Smooth muscle cell of the brain vasculature (primary cell): ENCODE measurements at regions not wholly inside any gene's neighbourhood (a gene's known extent, or its start where the extent isn't known, plus 50 kb on each side); places are given as distances from the start of the nearest gene placed in this dataset.

Source experiments
- DNase-seq: peaks from one replicate; pipeline ENCODE4 v3.0.0-alpha.2; 2012; ENCODE audit warnings: low read depth, low spot score

DNA sequence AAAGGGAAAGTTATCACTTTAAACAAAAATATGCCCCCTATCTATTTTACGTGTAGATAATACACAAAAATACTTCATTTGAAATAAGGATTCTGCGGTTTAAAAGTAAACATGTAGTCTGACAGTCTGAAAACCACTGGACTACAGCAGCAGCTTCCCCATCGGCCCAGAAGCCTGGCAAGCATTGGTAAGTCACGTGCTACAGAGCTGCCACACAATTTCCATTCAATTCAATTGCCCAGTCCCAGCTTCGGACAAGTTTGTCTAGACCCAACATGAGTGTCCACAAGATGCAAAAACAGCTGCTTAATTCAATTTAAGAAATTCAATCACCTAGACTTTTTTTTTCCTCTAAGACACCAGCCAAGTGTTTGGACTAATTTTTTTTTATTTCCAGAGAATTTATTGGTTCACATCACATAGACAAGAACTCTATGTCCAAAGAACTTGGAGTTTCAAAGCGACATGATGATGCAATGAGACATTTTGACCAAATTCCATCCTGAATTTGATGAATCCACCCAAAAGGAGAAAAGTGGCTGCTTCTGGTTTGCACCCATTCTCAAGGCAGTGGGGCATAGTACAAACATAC is 458.9 kb downstream of the COG6 start:
- DNase-seq: no peak

GRCh38 chr13:40115426-40115825 is 460.0 kb downstream of the COG6 start:
- no peak for DNase-seq

DNA sequence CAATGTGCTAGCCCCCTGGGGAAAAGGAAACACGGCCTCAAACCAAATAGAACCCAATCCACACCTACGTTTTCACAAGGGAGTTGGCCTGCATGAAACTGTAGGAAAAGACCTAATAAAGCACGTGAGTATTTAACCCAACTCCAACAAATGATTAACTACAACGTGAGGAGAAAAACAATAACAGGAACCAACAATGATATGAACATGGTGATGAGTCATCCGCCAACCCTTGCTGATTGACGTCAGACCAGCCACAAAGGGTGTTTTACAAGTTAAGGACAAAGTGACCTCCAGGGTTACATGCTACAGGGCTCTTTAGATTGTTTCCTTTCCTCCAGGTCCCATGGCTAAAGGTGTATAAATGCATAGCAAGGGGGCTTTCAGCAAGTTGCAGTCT is 460.5 kb downstream of the COG6 start:
- DNase-seq: peak; percentile 76

GRCh38 chr13:40118337-40118736 is 462.9 kb downstream of the COG6 start:
- DNase-seq: no peak

DNA sequence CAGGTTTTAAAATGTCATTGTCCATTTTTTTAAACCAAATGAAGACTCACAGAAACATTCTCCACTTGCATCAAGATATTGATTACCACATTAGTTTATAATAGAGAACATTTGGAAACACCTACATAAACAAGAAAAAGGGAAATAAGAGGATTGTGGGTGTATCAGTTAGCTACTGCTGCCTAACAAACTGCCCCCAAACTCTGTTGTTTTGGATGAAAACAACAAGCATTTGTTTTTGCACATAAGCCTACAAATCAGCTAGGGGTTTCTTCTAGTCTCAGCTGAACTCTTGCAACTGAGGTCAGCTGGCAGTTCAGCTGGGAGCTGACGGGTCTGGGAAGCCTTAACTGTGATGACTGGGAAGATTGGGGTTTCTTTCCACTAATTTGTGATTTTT is 464.4 kb downstream of the COG6 start:
- no peak for DNase-seq

DNA sequence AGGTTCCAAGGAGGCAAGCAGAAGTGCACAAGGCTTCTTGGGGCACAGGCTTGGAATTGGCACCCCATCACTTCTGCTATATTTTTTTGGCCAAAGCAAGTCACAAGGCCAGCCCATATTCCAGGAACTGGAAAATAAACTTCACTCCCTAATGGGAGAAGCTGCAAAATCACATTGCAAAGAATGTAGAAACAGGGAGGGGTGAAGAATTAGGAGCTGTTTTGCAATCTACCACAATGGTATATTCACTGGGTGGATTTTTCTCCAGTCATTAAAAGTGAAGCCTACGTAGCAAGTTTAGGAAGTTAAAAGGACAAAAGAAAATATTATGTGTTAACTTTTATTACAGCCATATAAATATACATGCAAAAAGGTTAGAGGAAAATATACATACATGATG is 464.8 kb downstream of the COG6 start:
- DNase-seq: no peak

- DNase-seq: no peak
Observed at GRCh38 chr13:40120781-40121180, 465.3 kb downstream of the COG6 start.

- no peak for DNase-seq
Observed at GRCh38 chr13:40121722-40122121, 466.3 kb downstream of the COG6 start.

DNA sequence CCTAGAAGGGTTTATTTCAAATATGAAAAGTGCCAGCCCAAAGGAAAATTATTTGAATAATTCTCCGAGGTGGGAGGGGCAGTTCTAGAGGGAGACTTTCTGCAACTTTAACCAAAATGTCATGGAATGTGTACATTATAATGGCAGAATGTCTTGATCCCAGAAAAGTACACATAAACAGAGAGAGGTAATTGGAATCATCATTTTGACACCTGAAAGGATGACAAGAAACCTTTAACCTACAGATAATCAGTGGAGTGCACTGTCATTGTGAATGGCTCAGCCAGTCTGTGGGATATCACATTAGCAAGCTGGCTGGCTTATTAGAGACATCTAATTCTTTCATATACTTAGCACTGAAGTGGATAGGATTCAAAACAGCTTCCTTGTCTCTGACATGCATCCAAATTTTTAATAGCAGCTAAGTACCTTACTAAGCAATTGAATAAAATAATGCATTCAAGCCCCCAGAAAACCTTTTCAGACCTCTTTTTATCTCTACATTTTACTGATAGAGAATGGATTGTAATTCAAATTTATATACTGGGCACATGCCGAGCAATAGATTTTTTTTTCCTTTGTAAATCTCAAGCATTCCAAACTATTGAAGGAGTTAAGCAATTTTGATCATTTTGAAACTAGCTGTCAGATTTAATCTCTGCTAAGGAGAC is 468.6 kb downstream of the COG6 start:
- DNase-seq: no peak

- no peak for DNase-seq
Observed at GRCh38 chr13:40124633-40125015, 469.2 kb downstream of the COG6 start.

- DNase-seq: no peak
Observed at GRCh38 chr13:40125336-40125735, 469.9 kb downstream of the COG6 start.

DNA sequence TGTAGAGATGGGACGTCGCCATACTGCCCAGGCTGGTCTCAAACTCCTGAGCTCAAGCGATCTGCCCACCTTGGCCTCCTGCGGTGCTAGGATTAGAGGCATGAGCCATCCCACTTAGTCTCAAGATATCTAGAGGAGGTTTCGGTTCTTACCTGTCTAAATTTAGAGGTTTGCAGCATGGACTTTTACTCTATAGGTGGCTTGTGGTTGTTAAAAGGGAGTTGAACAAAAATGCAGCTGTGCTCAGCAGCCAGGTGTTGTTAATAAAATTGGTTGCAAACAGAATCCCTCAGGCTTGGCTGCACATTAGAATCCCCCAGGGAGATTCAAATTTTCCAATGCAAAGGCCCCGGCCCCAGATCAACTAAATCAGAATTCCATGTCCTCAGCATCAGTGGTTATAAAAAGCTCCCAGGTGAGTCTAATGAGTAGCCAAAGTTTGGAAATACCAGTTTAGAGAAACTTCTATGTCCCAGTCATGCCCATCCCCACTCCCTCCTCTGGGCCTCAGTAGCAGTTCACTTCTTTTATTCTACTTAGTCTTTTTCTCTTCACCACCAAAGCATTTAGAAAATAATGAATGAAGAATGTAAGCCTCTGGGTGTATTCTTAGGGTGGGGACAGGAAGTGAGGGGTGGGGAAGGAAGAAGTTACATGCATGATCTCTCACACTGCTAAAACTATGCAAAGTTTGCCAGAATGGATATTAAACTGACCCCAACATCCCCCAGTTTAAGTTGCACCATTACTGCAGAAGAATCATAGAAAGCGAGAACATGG is 471.0 kb downstream of the COG6 start:
- no peak for DNase-seq

DNA sequence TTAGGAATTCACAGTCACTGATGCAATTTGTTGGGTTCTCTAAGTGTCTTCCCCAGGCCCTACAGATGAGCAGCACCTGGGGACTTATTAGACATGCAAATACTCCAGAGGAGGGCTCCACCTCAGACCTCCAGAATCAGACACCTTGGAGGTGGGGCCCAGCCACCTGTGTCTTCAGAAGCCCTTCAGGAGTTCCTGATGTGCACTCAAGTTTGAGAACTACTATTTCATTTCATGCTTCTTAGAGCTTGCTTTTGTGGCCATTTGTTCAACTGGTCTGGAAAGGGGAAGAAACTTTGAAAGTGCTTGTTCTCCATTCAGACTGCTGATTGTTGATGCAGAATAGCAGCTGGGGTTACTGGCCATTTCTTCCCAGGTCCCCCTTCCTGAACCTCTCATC is 472.0 kb downstream of the COG6 start:
- DNase-seq: no peak

- no peak for DNase-seq
Observed at GRCh38 chr13:40127925-40128324, 472.5 kb downstream of the COG6 start.

DNA sequence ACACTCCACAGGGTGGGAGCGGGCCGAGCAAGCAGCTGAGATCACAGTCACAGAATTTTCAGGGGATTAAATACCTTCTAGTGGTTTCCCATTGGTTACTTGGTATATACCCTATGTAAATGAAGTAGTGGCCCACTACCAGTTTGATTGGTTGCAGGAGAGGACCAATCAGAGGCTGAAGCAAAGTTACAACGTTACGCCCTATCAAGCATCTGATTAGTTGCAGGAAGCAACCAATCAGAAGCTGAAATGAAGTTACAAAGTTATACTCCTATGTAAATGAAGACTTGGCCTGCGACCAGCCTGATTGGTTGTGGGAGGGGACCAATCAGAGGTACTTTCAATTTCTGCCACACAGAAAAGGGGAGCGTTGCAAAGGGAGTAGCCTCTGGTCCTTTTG is 474.0 kb downstream of the COG6 start:
- DNase-seq: no peak

GRCh38 chr13:40130871-40131636 is 475.6 kb downstream of the COG6 start:
- DNase-seq: no peak

DNA sequence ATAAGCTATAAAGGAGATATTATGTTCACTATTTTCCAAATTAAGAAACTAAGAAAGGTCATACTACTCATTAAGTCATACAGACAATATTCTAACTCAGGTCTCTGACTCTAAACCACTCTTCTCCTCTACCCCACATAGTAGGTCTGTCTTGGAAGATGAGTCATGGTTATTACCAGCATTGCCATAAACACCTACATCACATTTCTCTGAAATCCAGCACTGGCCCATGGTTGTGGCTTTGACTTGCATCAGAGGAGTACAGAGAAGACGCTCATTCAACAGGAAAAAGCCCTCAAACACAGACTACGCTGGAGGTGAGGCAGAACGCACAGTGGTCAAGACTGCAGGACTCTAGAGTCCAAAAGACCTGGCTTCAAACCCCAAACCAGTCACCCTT is 476.8 kb downstream of the COG6 start:
- DNase-seq: no peak

GRCh38 chr13:40136896-40137295 is 481.4 kb downstream of the COG6 start:
- DNase-seq: no peak

- DNase-seq: no peak
Observed at GRCh38 chr13:40137400-40137799, 481.9 kb downstream of the COG6 start.

DNA sequence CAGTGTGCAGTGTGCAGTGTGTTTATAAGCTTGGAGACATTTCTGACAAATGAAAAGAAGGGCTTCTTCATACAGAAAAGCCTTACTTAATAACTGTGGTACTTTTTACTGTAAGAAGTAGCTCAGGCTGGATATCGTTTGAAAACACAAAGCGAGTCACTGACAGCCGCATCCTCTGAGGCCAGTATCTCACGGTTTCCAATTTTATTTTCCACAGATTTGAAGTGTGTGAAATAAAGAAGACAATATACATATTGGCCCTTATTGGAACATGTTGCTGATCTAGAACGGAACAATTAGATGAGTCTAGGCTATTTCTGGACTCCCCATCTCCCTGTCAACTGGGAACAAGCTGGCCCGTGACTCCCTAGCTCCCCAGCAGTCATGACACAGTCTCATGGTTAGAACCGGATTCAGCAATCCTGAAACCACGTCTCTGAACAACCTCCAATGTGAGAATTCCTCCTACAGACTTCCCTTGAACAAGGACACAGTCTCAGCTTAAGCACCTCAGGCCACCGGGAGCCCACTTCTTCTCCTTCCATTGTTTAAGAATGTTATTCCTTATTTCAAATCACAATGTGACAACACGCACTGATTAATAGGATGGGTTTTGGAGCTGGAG is 484.5 kb downstream of the COG6 start:
- DNase-seq: no peak

DNA sequence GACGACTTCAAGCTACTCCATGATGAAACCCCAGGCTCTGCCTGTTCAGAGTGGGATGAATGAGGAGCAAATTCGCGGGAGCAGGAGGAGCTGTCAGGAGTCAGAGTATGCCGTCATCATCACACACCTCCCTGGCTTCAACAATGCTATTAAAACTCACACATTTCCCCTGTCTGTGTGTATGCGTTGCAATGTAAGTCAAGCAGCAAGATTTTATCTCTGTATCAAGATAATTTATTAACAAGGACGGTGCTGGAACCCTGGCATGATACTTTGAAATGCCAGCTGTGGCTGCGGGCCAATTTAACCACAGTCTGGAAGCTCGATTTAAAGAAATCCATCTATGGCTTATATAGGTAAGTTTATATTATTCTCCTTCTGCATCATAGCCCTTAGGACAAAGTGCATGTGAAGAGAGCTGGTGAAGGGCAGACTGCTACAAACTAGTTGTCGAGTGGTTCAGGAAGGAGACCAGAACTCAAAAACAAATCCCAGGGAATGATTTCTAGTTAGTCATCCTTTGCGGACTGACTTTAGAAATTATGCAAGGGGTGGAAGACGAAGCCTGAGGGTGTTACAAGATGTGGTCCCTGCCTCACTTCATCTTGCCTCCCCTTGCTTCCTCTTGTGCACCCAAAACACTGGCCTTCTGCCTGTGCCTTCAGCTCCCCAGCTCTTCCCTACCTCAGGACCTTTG is 486.5 kb downstream of the COG6 start:
- DNase-seq: no peak
